HG02884 (cell line): ENCODE measurements at regions not wholly inside any gene's neighbourhood (a gene's known extent, or its start where the extent isn't known, plus 50 kb on each side); places are given as distances from the start of the nearest gene placed in this dataset.
A peak's percentile ranks its signal among the peaks of the same experiment; 100 is the strongest.
"Not testable (repeated sequence)": the region's sequence is repeated elsewhere in the genome, so short reads cannot be mapped to it uniquely, and the experiment has no call there.

Source experiments
- ATAC-seq: cut with Tn5 transposase; IDR thresholded peaks from one replicate; pipeline ENCODE4 v1.9.1; 2021; ENCODE audit warnings: mild to moderate bottlenecking, moderate library complexity; ENCODE audit not compliant: unreplicated experiment

DNA sequence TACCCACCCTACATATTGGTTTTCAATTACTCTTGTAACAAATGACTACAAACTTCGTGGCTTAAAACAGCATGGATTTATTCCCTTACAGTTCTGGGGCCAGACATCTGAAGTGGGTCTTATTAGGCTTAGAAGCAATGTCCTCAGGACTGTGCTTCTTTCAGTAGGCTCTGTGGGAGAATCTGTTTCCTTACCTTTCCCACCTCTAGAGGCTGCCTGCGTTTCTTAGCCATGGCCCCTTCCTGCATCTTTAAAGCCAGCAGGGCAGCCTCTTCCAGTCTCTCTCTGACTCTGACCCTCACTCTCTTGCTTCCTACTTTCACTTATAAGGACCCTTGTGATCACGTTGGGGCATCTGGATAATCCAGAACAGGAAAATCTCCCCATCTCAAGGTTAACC, 252.5 kb upstream of the PGRMC2 start:
- no peak for ATAC-seq

DNA sequence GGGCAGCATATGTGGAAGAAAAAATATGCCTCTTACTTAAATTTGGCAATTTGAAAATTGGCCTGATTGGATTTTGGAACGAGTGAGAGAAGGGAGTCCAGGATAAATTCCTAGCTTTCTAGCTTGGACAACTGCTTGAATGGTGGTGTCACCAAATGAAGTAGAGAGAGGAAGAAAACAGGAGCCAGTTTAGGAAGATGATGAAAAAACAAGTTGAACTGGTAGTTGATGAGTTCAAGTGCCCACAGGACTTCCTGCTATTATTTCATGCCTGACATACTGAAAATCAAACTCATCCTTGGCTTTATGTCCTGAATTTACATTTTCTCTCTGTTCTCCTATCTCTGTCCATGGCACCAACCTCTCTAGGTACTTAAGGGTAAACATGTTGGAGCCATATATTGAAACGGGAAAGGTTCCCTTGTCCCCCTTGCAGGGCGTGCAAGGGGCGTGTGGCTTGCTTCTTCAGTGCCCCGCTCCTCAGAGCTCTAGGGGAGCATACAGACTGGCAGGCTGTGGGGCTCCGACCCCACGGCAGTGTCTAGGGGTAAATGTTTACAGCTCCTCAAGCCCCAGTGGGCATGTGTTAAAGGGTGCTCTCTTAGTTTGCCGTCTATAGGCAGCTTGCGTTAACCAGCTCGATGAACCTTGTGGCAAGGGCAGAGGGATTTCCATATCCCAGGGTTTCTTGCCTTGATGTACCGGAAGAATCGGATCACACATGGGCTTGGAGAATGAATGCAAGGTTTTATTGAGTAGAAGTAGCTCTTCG, 250.7 kb upstream of the PGRMC2 start:
- ATAC-seq, result no peak

DNA sequence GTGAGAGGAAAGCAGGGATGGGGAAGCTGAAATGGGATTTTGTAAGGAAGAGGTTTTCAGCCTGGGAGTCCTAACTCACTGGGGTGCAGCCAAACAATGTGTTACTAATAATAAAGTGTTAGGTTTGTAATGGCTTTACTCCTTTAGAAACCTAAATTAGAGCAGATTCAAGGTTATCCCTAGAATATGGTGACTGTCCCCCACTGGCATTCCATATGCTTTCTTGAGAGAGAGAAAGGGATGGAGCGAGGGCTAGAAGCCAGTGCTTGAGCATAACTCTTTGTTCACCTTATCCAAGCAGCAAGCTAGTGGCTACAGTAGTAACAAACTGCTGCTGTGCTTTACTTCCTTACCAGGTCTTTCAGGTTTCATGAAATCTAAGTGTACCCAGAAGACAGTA, 249.1 kb upstream of the PGRMC2 start:
- ATAC-seq, result no peak

DNA sequence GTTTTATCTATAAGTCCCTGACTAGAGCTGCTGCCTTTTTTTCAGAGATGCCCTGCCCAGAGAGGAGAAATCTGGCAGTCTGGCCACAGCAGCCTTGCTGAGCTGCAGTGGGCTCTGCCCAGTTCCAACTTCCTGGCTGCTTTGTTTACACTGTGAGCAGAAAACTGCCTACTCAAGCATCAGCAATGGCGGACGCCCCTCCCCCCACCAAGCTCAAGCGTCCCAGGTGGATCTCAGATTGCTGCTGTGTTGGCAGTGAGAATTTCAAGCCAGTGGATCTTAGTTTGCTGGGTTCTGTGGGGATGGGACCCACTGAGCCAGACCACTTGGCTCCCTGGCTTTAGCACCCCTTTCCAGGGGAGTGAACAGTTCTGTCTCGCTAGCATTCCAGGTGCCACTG, 247.9 kb upstream of the PGRMC2 start:
- not testable (repeated sequence) for ATAC-seq

DNA sequence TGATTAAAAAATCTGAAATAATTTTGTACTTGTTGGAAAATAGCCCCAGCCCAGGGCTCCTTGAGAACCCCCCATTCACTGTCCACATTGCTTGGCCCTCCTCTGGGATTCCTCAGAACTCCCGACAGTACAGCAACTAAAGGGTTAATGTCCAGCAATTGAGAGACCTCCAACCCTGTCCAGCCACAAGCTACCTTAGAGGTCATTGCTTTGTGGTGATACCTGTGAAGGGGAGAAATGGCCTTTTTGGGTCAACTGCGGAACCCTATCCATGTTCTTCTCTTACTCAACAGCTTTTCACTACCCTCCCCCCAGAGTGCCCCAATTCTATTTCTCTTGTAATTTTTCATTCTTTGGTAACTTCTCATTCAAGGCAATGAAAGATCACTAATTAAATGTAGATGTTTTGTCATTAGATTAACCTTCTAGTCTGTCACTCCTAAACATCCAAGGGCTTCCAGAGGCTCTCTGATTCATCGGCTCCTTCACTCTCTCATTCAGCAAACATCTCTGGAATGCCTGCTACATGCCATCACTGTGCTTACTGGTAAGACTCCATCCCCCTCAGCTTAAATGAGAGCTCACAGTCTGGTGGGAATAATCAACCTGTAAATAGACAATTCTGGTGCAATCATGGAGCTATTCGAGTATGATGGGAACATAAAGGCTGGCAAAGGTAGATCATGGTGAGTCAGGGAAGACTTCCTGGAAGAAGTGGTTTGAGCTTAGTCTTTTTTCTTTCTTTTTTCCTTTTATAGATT, 241.4 kb upstream of the PGRMC2 start:
- no peak for ATAC-seq

DNA sequence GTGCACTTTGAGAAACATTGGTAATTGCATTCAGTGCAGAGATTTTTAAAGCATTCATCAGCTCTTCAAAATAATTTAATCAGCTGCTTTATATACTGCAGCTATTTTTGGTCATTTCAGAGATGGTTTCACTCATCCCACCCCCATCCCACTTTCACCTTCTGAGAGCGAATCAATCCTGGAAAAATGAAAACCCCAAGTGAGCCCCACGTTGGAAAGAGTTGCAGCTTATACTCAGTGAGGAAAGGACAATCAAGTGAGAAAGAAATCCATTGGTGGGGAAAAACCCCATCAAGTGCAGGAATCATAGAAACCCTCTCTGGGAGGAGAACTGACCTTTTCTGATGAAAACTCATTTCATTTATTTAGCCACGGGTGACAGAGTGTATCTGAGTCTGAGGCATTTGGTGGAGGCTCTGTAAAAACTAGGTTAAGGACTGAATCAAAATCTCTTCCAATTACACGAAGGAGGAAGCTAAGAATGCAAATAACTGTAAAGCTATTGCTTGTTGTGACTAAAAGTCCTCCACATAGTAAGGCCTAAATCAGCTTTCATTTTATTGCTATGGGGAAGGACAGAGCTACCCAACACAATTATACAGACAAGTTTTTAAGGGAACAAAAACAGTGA, 240.4 kb upstream of the PGRMC2 start:
- no peak for ATAC-seq

DNA sequence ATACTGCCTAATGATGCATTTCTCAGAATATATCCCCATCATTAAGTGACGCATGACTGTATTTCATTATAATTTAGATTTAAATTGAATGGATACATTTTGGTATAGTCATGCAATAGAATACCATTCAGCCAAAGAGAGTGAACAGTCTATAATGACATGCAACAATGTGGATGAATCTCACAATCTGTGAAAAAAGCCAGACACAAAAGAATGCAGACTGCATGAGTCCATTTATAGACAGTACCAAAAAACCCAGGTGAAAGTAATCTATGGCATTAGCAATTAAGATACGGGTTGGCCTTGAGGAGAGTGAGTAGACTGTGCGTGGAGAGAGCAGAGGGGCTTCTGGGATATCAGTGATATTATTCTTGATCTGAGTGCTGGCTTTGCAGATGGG, 239.7 kb upstream of the PGRMC2 start:
- no peak for ATAC-seq

DNA sequence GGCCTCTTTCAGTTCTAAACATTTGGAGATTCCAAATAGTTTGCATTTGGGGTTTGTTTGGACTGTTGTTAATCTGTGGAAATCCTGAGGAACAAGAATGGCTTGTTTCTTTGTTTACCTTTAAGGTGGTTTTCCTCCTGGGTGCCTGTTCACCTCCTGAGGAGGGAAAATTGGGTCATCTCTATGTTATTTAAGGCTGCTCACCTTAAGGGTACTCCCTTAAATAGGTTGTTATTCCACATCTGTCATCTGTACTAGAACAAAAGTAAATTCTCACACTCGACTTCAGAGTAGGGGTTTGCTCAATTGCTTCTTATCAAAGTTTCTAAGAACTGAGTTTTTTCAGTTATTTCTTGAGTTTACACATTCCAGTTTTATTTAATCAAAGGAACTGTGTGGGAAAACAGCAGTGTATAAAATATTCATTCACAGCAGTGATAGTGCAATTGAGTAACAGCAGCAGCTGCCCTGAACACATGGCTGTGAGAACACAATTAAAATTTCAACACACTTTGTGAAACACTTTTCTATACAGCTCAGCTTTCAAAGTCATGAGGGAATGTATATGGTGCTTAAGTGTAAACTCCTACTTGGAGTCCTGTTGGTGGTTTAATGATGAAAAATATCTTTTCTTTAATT, 238.5 kb upstream of the PGRMC2 start:
- no peak for ATAC-seq

DNA sequence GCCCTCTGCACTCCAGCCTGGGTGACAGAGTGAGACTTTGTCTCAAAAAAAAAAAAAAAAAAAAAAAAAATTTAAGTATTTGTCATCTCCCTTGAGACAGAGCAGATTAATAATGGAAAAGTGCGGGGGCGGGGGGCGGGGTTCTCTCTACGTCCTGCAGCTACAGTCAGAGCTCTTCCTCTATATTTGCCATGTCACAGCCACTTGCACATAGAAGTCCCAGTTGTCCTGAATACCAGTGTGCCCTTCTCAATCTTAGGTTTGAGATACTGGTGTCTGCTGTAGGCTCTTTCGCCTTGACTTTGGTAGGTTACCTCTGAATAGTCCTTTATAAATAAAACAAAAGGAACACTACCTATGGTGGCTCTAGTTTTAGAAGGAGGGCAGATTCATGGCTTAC, 237.8 kb upstream of the PGRMC2 start:
- peak; percentile 46 for ATAC-seq

DNA sequence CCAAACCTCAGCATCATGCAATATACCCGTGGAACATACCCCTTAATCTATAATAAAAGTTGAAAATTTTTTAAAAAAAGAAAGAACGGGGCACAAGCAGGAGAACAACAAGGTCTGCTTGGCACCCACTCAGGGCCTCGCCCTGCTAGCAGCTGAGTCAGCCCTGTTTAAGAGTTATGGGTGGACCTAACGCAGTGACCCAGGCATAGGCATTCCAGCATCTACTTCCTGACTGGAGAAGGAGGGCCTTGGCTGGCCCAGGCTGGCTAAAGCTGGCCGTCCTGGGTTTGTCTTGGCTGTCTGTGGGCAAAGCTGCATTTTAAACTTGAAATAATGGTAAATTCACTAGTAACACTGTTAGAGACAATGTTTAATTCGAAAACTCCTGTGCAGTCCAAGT, 236.7 kb upstream of the PGRMC2 start:
- ATAC-seq, result no peak

DNA sequence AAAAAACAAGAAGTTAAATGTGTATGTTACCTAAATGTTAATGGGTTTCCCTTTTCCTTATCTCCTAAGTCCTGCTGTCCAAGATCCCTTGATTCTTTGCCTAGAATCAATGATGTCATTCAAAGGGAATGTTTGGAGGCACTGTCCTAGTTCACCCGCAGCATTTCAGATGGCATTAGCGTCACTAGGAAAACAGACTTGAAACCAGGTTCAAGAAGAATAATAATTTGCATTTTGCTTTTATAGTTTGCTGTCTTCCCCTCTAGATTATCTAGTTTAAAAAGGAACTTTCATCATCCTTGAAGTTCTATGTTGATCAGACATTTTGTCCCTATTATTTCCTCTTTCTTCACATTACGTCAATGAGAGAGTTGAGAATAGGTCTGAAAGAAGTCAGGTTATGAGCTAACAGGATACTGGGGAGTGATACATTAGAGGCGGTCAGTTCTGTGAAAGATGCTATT, 234.1 kb upstream of the PGRMC2 start:
- ATAC-seq, result no peak

DNA sequence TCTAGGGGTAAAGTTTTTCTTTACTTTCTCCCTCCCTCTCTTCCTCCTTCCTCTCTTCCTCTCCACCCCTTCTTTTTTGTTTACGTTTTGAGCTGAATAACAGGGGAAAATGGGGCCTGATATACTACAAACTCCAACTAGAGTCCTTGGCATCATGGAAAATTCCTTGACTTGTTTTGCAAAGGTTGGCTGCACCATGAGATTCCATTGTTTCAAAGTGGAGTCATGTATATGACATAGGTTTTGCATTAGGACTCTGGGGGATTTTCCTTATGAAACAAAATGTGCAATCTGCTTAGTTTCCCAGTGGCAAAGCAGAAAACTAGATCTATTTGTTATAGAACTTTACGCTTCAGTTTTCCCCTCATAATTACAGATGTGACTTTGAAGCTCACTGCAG, 233.5 kb upstream of the PGRMC2 start:
- ATAC-seq, result no peak

DNA sequence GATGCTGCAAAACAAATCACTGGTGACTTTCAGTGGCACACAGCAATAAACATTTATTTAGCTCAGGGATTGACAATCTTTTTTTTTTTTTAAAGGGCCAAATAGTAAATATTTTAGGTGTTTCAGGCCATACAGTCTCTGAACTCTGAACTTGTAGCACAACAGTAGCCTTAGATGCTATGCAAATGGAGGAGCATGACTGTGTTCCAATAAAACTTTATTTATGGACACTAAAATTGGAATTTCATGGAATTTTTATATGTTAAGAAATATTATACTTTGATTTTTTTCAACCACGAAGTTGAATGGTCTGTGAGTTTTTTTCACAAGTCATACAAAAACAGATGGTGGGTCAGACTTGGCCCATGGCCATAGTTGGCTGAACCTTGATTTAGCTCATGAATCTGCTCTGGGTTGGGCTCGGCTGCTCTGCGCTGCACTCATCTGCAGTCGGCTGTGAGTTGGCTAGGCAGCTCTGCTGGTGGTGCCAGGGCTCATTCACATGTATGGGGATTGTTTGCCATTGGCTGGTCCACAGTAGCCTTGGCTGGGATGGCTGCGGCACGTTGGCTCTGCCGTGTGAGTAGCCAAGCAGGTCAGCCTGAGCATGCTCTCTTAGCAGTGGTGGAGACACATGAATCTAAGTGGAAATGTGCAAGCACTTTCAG, 231.7 kb upstream of the PGRMC2 start:
- ATAC-seq, result no peak

DNA sequence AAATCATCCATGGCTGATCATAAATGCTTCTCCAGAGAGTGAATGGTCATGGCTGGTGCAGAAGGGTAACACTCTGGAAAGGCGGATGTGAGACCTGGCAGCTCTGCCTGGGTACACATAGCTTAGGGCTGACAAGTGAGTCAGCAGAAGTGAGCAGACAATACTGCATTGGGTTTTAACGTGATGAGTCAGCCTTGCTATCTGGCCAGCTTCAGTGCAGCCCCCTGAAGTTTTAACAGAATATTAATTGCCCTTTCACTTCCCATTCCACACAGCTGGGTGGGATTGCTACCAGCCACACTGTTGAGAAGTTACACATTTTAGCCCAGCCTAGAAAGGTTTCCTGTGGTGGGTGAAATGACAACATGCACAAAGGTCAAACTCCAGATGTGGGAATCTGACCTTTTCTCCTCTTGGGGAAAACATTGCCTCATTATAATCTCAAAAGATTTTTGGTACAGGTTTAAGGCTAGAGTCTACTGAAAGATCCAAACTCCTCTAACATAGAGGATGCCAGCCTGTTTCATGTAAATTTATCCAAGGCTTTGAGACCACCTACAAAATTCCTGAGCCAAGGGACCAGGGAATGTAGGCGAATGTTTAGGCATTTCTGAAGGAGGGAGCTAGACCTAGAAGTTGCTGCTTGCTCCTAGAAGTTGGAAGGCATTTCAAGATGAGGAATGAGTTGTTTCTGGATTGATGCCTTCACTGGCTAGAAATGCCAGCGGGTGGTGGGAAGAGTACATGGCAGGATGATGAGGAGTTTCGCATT, 230.3 kb upstream of the PGRMC2 start:
- peak; percentile 95 for ATAC-seq

DNA sequence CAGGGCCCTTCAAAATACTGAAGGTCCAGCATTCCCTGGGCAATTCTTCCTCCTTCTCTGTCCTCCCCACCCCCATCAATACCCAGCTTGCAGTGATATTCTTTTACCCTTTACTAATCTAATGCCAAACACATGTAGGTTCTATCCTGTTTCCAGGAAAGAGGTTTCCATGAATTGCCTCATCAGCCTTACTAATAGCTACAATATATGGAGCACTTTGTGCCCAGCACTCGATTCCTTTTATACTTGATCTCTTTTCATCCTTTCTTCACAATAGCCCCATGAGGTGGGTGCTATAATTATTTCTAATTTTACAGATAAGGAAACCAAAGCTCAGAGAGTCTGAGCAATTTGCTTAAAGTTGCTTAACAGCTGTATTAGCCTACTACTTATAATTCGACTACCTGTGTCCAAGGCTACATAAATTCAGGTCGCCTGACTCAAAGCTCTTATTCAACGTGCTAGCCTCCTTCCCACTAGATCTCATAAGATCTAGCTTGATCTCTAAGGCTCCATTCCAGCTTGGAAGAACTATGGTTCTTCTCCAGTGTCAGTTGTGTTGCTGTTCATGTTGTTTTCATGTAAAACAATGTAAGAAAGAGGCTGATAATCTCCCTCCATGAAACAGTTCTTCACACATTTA, 229.6 kb upstream of the PGRMC2 start:
- no peak for ATAC-seq

DNA sequence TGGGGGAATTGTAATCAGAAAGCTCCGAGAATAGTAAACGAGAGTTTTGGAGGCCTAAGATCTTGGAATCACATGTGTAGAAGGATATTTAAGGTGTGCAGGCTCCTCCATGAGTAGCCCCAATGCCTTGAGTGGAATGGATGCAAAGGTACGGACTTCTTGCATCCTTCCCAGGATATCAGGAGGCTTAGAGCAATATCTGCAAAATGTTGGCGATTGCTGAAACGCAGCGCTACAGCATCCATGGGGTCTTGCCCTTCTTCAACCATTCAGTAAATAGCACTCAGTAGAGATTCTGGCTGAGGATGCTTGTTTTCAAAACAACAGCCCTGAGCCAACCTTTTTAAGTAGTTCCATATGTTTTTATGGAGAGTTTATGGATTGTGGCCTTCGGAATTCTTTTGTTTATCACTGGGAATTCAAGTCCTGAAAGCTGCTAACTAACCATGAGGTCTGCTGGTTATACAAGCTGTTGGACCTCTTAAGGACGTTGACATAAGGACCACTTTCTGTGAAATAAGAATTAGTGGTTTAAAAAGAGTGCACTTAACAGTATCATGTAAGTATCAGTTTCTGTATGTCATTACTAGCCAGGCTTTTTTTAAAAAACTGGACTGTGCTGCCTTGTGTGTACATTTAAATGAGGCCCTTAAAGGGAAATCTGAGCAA, 228.8 kb upstream of the PGRMC2 start:
- ATAC-seq, result peak; percentile 42

DNA sequence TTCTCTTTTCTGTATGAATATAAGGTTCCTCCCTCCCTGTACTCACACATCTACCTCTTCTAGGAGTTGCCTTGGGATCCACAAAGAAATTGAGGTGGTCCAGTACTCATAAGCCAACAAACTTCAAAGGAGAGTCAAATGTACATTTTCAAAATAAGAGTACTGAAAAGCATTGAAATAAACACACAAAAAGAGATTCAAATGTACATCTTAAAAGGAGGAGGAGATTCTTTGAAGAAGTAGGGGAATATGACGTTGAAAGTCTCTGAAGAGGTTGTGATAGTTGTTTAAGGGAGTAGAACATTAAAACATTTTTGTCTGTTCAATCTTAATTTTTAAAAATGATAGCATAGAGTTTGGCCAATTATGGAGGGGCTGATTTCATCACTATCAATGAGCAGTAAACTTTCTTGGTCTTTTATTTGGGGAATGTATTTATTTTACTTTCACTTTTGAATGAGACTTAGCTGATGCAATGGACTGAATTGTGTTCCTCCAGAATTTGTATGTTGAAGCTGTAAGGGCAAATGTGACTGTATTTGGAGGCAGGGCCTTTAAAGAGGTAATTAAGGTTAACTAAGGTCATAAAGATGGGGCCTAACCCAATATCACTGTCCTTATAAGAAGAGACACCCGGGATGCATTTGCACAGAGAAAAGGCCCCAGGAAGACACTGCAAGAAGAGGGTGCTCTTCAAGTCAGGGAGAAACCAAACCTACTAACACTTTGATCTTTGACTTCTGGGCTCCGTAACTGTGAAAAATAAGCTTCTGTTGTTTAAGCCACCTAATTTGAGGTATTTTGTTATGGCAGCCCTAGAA, 226.3 kb upstream of the PGRMC2 start:
- no peak for ATAC-seq

DNA sequence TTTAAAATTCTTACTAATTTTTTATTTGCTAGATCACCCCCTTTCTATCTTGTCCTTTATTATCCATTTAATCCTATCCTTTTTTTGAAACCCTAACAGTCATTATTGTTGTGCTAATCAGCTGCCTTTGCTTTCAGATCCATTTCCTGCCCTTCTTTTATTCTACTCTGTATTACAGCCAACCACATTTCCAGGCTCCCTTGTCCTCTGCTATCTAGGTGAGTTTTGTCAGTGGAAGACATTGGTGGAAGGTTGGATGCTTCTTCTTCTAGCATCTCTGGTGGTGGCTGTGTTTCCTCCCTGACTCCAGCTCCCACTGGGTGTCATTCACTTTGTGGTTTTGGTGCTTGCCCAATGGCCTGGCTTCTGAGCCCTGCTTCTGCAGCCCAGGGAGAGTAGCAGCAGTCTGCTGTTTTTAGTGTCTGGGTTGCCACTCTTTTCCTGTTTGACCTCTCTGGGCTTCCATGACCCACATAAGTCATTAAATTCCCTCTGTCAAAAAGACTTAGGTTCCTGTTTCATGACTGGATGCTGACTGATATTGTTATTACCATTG, 225.2 kb upstream of the PGRMC2 start:
- no peak for ATAC-seq
